HepG2 (cell line): ENCODE measurements at regions not wholly inside any gene's neighbourhood (a gene's known extent, or its start where the extent isn't known, plus 50 kb on each side); places are given as distances from the start of the nearest gene placed in this dataset.

Experiments used
- ATAC-seq: fragments of 200-7000 bp; cut with Tn5 transposase; 3 replicates; pipeline ENCODE4 v1.9.1; 2020; ENCODE audit warnings: mild to moderate bottlenecking, moderate library complexity
- BruUV-seq: library from RNA; stranded (reverse); fragments of 400-500 nt; replicated peaks from 2 replicates; lab custom pipeline; 2021; lab: Mats Ljungman, UMichigan
- CTCF ChIA-PET: fragments of 300-600 bp; formaldehyde crosslinking; extraction: SDS; loops from one replicate; lab custom pipeline; 2021; ENCODE audit warnings: low total read pairs, inconsistent platforms, low intra/inter-chr PET ratio; lab: Yijun Ruan, JAX
- POLR2A ChIA-PET: fragments of 350-600 bp; sonication (Branson Sonifier 250); formaldehyde crosslinking; loops from one replicate; lab custom pipeline; 2020; ENCODE audit warnings: antibody characterized with exemption, inconsistent platforms; lab: Yijun Ruan, JAX
- DNase-seq: peaks from one replicate; pipeline ENCODE4 v3.0.0-alpha.2; 2015; ENCODE audit warnings: low spot score
- FAIRE-seq: peaks from 3 replicates; lab custom pipeline; 2011; peaks lifted over from hg19 to GRCh38; lab: Jason Lieb, UNC
- H2AFZ ChIP-seq: one replicate; pipeline ENCODE4 v1.6.1; 2011; ENCODE audit warnings: low read length, inconsistent platforms
- H3K27ac ChIP-seq: fragments of 300-600 bp; 3 replicates; pipeline ENCODE4 v1.8.0; 2011; ENCODE audit warnings: mixed run types, mild to moderate bottlenecking, mixed read lengths, low read length, inconsistent platforms; ENCODE audit not compliant: insufficient read depth; ENCODE audit errors: extremely low read length
- H3K27me3 ChIP-seq, 2 experiments: fragments of 200-600 bp in 1 of 2; 2 replicates in 1 of 2; 3 replicates in 1 of 2; pipeline versions ENCODE4 v1.6.0 to v1.8.0; 2011; ENCODE audit warnings: low read length in 2 of 2, mild to moderate bottlenecking in 2 of 2, moderate library complexity in 2 of 2, inconsistent platforms in 1 of 2; ENCODE audit not compliant: insufficient read depth in 2 of 2, control insufficient read depth in 1 of 2
- H3K36me3 ChIP-seq, 2 experiments: fragments of 200-600 bp in 1 of 2; replicated peaks in 1 of 2; 2 replicates in 1 of 2; 3 replicates in 1 of 2; pipeline versions ENCODE4 v1.5.1 to v1.8.0; 2011; ENCODE audit warnings: low read length in 2 of 2, inconsistent platforms in 1 of 2; ENCODE audit not compliant: insufficient read depth in 2 of 2, control insufficient read depth in 1 of 2
- H3K4me1 ChIP-seq: 2 replicates; pipeline ENCODE4 v1.5.1; 2012; ENCODE audit warnings: low read length, inconsistent platforms; ENCODE audit not compliant: insufficient read depth
- H3K4me2 ChIP-seq: 2 replicates; pipeline ENCODE4 v1.6.0; 2011; ENCODE audit warnings: low read depth, low read length, inconsistent platforms
- H3K4me3 ChIP-seq, 3 experiments: fragments of 200-600 bp in 1 of 3; sonication (generic), shearing (Covaris generic) in 1 of 3; replicated peaks in 1 of 3; 2 replicates each; pipeline ENCODE4 v1.5.1; 2011 to 2016; ENCODE audit warnings: low read length in 3 of 3, inconsistent platforms in 2 of 3, low read depth in 2 of 3, mild to moderate bottlenecking in 2 of 3, control low read depth in 1 of 3, mixed read lengths in 1 of 3; ENCODE audit not compliant: insufficient read depth in 1 of 3
- H3K79me2 ChIP-seq: one replicate; pipeline ENCODE4 v1.6.1; 2011; ENCODE audit warnings: low read length, inconsistent platforms; ENCODE audit not compliant: insufficient read depth
- H3K9ac ChIP-seq: 2 replicates; pipeline ENCODE4 v1.6.0; 2011; ENCODE audit warnings: mild to moderate bottlenecking, low read depth, low read length, inconsistent platforms; ENCODE audit not compliant: insufficient read depth
- H3K9me3 ChIP-seq: 2 replicates; pipeline ENCODE4 v1.5.1; 2012; ENCODE audit warnings: mild to moderate bottlenecking, low read length
- H4K20me1 ChIP-seq: 2 replicates; pipeline ENCODE4 v1.6.0; 2011; ENCODE audit warnings: inconsistent platforms, mild to moderate bottlenecking, low read length, moderate library complexity; ENCODE audit not compliant: insufficient read depth
- GTF3A ChIP-seq: sonication (generic); formaldehyde crosslinking; conservative IDR thresholded peaks from 2 replicates; pipeline ENCODE4 v1.4.0; 2020; ENCODE audit warnings: mild to moderate bottlenecking, missing genetic modification reagents
- HNRNPK ChIP-seq: fragments of 200-400 bp; formaldehyde crosslinking; IDR thresholded peaks from 2 replicates; pipeline ENCODE4 v1.6.1; 2018; ENCODE audit warnings: low read length, low read depth, moderate library complexity, mild to moderate bottlenecking; ENCODE audit not compliant: poor library complexity, severe bottlenecking
- NR0B2 ChIP-seq: sonication (generic); formaldehyde crosslinking; IDR thresholded peaks from 2 replicates; pipeline ENCODE4 v1.4.0; 2020; ENCODE audit warnings: mild to moderate bottlenecking, missing genetic modification reagents
- PTBP1 ChIP-seq: fragments of 200-400 bp; formaldehyde crosslinking; IDR thresholded peaks from 2 replicates; pipeline ENCODE4 v1.6.1; 2018; ENCODE audit warnings: low read length, low read depth; ENCODE audit not compliant: poor library complexity, severe bottlenecking
- SYNCRIP ChIP-seq: fragments of 200-400 bp; formaldehyde crosslinking; IDR thresholded peaks from 2 replicates; pipeline ENCODE4 v1.6.1; 2018; ENCODE audit warnings: mild to moderate bottlenecking, low read depth, low read length; ENCODE audit not compliant: insufficient read depth
- TBX2 ChIP-seq: sonication (generic); formaldehyde crosslinking; IDR thresholded peaks from 2 replicates; pipeline ENCODE4 v1.5.0; 2020; ENCODE audit warnings: missing genetic modification reagents, mild to moderate bottlenecking, borderline replicate concordance
- TCF7L2 ChIP-seq: IDR thresholded peaks from 2 replicates; pipeline ENCODE4 v1.6.1; 2011; ENCODE audit warnings: mild to moderate bottlenecking, low read depth, low read length, moderate library complexity
- TFDP2 ChIP-seq: sonication (generic); formaldehyde crosslinking; IDR thresholded peaks from 2 replicates; pipeline ENCODE4 v1.4.0; 2020; ENCODE audit warnings: missing genetic modification reagents
- ZBTB34 ChIP-seq: sonication (generic); formaldehyde crosslinking; IDR thresholded peaks from 2 replicates; pipeline ENCODE4 v1.8.0; 2022; ENCODE audit warnings: mild to moderate bottlenecking, missing genetic modification reagents
- ZBTB42 ChIP-seq: sonication (generic); formaldehyde crosslinking; IDR thresholded peaks from 2 replicates; pipeline ENCODE4 v1.5.0; 2020; ENCODE audit warnings: mild to moderate bottlenecking, missing genetic modification reagents
- ZFP82 ChIP-seq: sonication (generic); formaldehyde crosslinking; IDR thresholded peaks from 2 replicates; pipeline ENCODE4 v1.5.1; 2020; ENCODE audit warnings: mild to moderate bottlenecking, missing genetic modification reagents, borderline replicate concordance
- ZNF337 ChIP-seq: sonication (generic); formaldehyde crosslinking; IDR thresholded peaks from 2 replicates; pipeline ENCODE4 v1.5.1; 2020; ENCODE audit warnings: missing genetic modification reagents, low read depth, mild to moderate bottlenecking, borderline replicate concordance
- ZNF567 ChIP-seq: sonication (generic); formaldehyde crosslinking; IDR thresholded peaks from 2 replicates; pipeline ENCODE4 v1.8.1; 2023; ENCODE audit warnings: mild to moderate bottlenecking, missing genetic modification reagents, borderline replicate concordance
- ZNF629 ChIP-seq: sonication (generic); formaldehyde crosslinking; conservative IDR thresholded peaks from 2 replicates; pipeline ENCODE4 v1.5.0; 2020; ENCODE audit warnings: missing genetic modification reagents
- ZNF678 ChIP-seq: sonication (generic); formaldehyde crosslinking; IDR thresholded peaks from 2 replicates; pipeline ENCODE4 v1.4.0; 2020; ENCODE audit warnings: mild to moderate bottlenecking, missing genetic modification reagents
- ZNF75D ChIP-seq: sonication (generic); formaldehyde crosslinking; IDR thresholded peaks from 2 replicates; pipeline ENCODE4 v1.8.1; 2023; ENCODE audit warnings: missing genetic modification reagents, mild to moderate bottlenecking, borderline replicate concordance
- ZNF83 ChIP-seq: sonication (generic); formaldehyde crosslinking; IDR thresholded peaks from 2 replicates; pipeline ENCODE4 v1.4.0; 2020; ENCODE audit warnings: missing genetic modification reagents, mild to moderate bottlenecking, borderline replicate concordance
- WGBS: methylation state at CpG from one replicate; pipeline ENCODE4 v1.1.6; 2017; ENCODE audit warnings: low lambda C conversion rate; 5-methylcytosine and 5-hydroxymethylcytosine counted together
- in situ Hi-C: cut with HindIII; loops from 2 replicates; pipeline ENCODE4 v1.10.0; 2017; ENCODE audit warnings: low pct_unique_long_range_greater_than_20kb; ENCODE audit not compliant: extremely low pct_ligation_motif_present
- intact Hi-C: fragments of 100-400 bp; cut with micrococcal nuclease; formaldehyde crosslinking; loops from one replicate; pipeline ENCODE4 v1.10.0; 2022; ENCODE audit not compliant: unreplicated experiment

GRCh38 chr3:109963831-109964230 is 626.5 kb upstream of the DPPA4 start:
- ChIA-PET CTCF (no interaction called here), POLR2A (no interaction called here)
- FAIRE-seq: no peak

More at GRCh38 chr3:109963831-109964230, 626.5 kb upstream of the DPPA4 start:
- H3K79me2 ChIP-seq: no peaks in the 10 kb centered on the region
- H3K9me3 ChIP-seq: no peaks in the 10 kb centered on the region
- no peaks in the 10 kb centered on the region for H3K27me3 ChIP-seq
- H4K20me1 ChIP-seq: no peaks in the 10 kb centered on the region
- ATAC-seq (no peak), DNase-seq (no peak)
- TF ChIP-seq ZNF629 (CRISPR knock-in tag) (no peak), TFDP2 (CRISPR knock-in tag) (no peak), ZNF678 (no peak), ZNF83 (no peak), PTBP1 (no peak), ZNF75D (CRISPR knock-in tag) (no peak), GTF3A (no peak), TBX2 (CRISPR knock-in tag) (no peak), SYNCRIP (no peak), NR0B2 (CRISPR knock-in tag) (no peak), ZNF337 (CRISPR knock-in tag) (no peak), ZNF567 (CRISPR knock-in tag) (no peak), ZBTB42 (CRISPR knock-in tag) (no peak), ZBTB34 (CRISPR knock-in tag) (no peak), HNRNPK (no peak), TCF7L2 (no peak), ZFP82 (CRISPR knock-in tag) (no peak)
- in situ Hi-C loops (no loop called here), intact Hi-C loops (no loop called here)
- H3K27ac ChIP-seq: no peak overlapping the region
- no peak overlapping the region for H3K9ac ChIP-seq
- 14% methylated on average over 4 of the region's 4 CpGs for WGBS
- no peak overlapping the region for H3K4me2 ChIP-seq
- H2AFZ ChIP-seq: no peak overlapping the region
- no peak overlapping the region for H3K4me3 ChIP-seq
- no TSS peak for BruUV-seq
- no peaks in the 10 kb centered on the region for H3K4me1 ChIP-seq
- no peaks in the 10 kb centered on the region for H3K36me3 ChIP-seq
